Heart left ventricle (tissue), 16 donors: ENCODE measurements at regions not wholly inside any gene's neighbourhood (a gene's known extent, or its start where the extent isn't known, plus 50 kb on each side); places are given as distances from the start of the nearest gene placed in this dataset.
"Not testable (repeated sequence)": the region's sequence is repeated elsewhere in the genome, so short reads cannot be mapped to it uniquely, and the experiment has no call there.

Experiments
- ATAC-seq, 4 donors: fragments of 200-7000 bp; cut with Tn5 transposase; one replicate each; pipeline ENCODE4 v1.9.1; 2020 to 2022; ENCODE audit warnings: moderate library complexity in 4 of 4, mild to moderate bottlenecking in 3 of 4, moderate number of reproducible peaks in 1 of 4
- DNase-seq, 5 donors: peaks; one replicate each; pipeline ENCODE4 v3.0.0-alpha.2; 2020
- H3K27ac ChIP-seq, 12 donors: fragments of 200-600 bp; sonication (generic) in 4 of 12; one replicate each; pipeline versions ENCODE4 v1.5.0 to v1.8.0; 2016 to 2022; ENCODE audit warnings: mild to moderate bottlenecking in 2 of 12
- H3K27me3 ChIP-seq, 9 donors: fragments of 200-600 bp; sonication (generic) in 2 of 9; one replicate each; pipeline versions ENCODE4 v1.5.1 to v1.8.0; 2016 to 2022; ENCODE audit warnings: mild to moderate bottlenecking in 3 of 9
- H3K36me3 ChIP-seq, 9 donors: fragments of 200-600 bp; sonication (generic) in 2 of 9; one replicate each; pipeline versions ENCODE4 v1.5.0 to v1.8.0; 2018 to 2022; ENCODE audit warnings: mild to moderate bottlenecking in 2 of 9
- H3K4me1 ChIP-seq, 12 donors: fragments of 200-600 bp; sonication (generic) in 4 of 12; one replicate each; pipeline versions ENCODE4 v1.5.0 to v1.8.0; 2016 to 2022; ENCODE audit warnings: mild to moderate bottlenecking in 3 of 12
- H3K4me3 ChIP-seq, 12 donors: fragments of 200-600 bp; sonication (generic) in 4 of 12; one replicate each; pipeline versions ENCODE4 v1.5.0 to v1.8.0; 2017 to 2022; ENCODE audit warnings: mild to moderate bottlenecking in 9 of 12, moderate library complexity in 4 of 12
- H3K9me3 ChIP-seq, 12 donors: fragments of 200-600 bp; sonication (generic) in 4 of 12; one replicate each; pipeline versions ENCODE4 v1.5.0 to v1.8.0; 2016 to 2022; ENCODE audit warnings: mild to moderate bottlenecking in 1 of 12
- POLR2A ChIP-seq, 2 donors: fragments of 450-650 bp; IDR thresholded peaks; one replicate each; pipeline ENCODE4 v1.6.1; 2017; ENCODE audit warnings: antibody characterized with exemption in 2 of 2, mild to moderate bottlenecking in 2 of 2, moderate library complexity in 2 of 2
- WGBS, 4 donors: extraction: QIAGEN DNeasy Blood & Tissue Kit in 2 of 4; methylation state at CpG; one replicate each; pipeline versions ENCODE4 v1.1.5 to v1.1.7; 2013 to 2018; 5-methylcytosine and 5-hydroxymethylcytosine counted together
- intact Hi-C, 10 donors: fragments of 100-400 bp; cut with DNase I; formaldehyde crosslinking; loops; one replicate each; pipeline versions ENCODE4 v1.11.1 to v1.14.2; 2022
- TF ChIP-seq, protein P1 (sequence below), 12 donors: fragments of 200-600 bp; sonication (generic) in 4 of 12; IDR thresholded peaks; one replicate each; pipeline versions ENCODE4 v1.5.0 to v1.8.0; 2018 to 2022; ENCODE audit warnings: antibody characterized with exemption in 12 of 12, mild to moderate bottlenecking in 5 of 12
- donor health status: ischemic (EF 13 %, LVEDD 7.1; RV severe dilation, severe dysfunction).
- donor health status: healthy with polysubstance abuse.
- donor health status: DM: no; HTN: yes; CAD: no.
- donor health status: DM: no; HTN: no; CAD: no.
- donor health status: ischemic (EF 25% LVEDD 6.9; RV normal size, moderate dysfunction).
- donor health status: ischemic (EF 25% LVEDD 5.7; RV mildly dilated, moderate dysfunction).
- donor health status: healthy.
- donor health status: DM: yes; HTN: yes; CAD: no.
- donor health status: ischemic (EF 35%, LVEDD 5.7; RV mildly dilated, moderate dysfunction).
- donor health status: nonischemic (EF 11% LVEDD 7.7; RV severe dilation, severe dysfunction).
- donor health status: DM: yes; HTN: yes; CAD: no.
- donor health status: PGD.
- donor health status: ischemic (EF 29% LVEDD 5.4; RV normal size, mild dysfunction).
- donor health status: nonischemic (EF 23%, LVEDD 6.1; RV moderate dilation, normal function).

DNA sequence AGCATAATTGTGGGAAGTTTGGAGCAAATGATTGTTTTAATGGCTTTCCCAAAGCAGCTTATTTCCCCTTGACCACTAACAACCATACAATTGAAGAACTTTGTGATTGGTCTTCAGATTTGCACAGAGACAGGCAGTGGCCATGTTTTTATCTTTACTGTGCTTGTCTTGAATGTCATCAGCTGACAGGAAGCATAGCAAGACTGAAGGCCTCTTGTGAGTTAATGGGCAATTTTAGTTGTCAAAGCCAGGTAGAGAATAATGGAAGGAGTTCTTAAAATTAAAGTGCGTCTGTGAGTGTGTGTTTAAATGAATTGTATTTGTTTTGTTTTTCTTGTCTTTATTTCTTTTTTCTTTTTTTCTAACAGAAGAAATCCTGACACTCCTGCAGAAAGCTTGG lies 809.9 kb downstream of the TSN start:
- intact Hi-C loops, result no loop called here
- peaks cover 0 to 8% (median 0%) of the 10 kb centered on the region in 12 donors for H3K9me3 ChIP-seq
- 0 to 91% (median 68%) methylated on average over 1 of the region's 1 CpG for WGBS, 4 donors

GRCh38 chr2:122570641-122571040 lies 815.2 kb downstream of the TSN start:
- H3K27ac ChIP-seq, result no peak overlapping the region
- 87 to 93% (median 91%) methylated on average over 15 of the region's 15 CpGs for WGBS, 4 donors

More for the DNA sequence above, 809.9 kb downstream of the TSN start:
- H3K4me1 ChIP-seq, result no peaks in the 10 kb centered on the region
- H3K27me3 ChIP-seq, result no peaks in the 10 kb centered on the region
- DNase-seq (no peak), ATAC-seq (no peak)
- H3K4me3 ChIP-seq, result no peak overlapping the region
- no peak overlapping the region for H3K27ac ChIP-seq
- TF ChIP-seq POLR2A (IDR thresholded peaks at IDR 0.05), result no peak
- TF ChIP-seq, protein P1, sequence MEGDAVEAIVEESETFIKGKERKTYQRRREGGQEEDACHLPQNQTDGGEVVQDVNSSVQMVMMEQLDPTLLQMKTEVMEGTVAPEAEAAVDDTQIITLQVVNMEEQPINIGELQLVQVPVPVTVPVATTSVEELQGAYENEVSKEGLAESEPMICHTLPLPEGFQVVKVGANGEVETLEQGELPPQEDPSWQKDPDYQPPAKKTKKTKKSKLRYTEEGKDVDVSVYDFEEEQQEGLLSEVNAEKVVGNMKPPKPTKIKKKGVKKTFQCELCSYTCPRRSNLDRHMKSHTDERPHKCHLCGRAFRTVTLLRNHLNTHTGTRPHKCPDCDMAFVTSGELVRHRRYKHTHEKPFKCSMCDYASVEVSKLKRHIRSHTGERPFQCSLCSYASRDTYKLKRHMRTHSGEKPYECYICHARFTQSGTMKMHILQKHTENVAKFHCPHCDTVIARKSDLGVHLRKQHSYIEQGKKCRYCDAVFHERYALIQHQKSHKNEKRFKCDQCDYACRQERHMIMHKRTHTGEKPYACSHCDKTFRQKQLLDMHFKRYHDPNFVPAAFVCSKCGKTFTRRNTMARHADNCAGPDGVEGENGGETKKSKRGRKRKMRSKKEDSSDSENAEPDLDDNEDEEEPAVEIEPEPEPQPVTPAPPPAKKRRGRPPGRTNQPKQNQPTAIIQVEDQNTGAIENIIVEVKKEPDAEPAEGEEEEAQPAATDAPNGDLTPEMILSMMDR (IDR thresholded peaks at IDR 0.05), result no peak
- no peaks in the 10 kb centered on the region for H3K36me3 ChIP-seq

GRCh38 chr2:122571471-122571870 lies 816.0 kb downstream of the TSN start:
- H3K36me3 ChIP-seq, intact Hi-C loops, H3K4me3 ChIP-seq, H3K27ac ChIP-seq, H3K9me3 ChIP-seq, ATAC-seq, H3K27me3 ChIP-seq, DNase-seq, H3K4me1 ChIP-seq: not testable (repeated sequence)

More at GRCh38 chr2:122570641-122571040, 815.2 kb downstream of the TSN start:
- ATAC-seq, result no peak
- no peak for TF ChIP-seq POLR2A (IDR thresholded peaks at IDR 0.05)
- TF ChIP-seq, protein P1 (IDR thresholded peaks at IDR 0.05), result no peak
- Histone ChIP-seq H3K27me3 (no peaks in the 10 kb centered on the region), H3K4me3 (no peak overlapping the region), H3K36me3 (no peaks in the 10 kb centered on the region), H3K4me1 (no peaks in the 10 kb centered on the region), H3K9me3 (peaks cover 0 to 8% (median 0%) of the 10 kb centered on the region in 12 donors)
- intact Hi-C loops, result no loop called here
- no peak for DNase-seq

GRCh38 chr2:122575076-122575475 lies 819.6 kb downstream of the TSN start:
- DNase-seq (no peak), ATAC-seq (no peak)

More at GRCh38 chr2:122575076-122575475, 819.6 kb downstream of the TSN start:
- Histone ChIP-seq H3K27me3 (no peaks in the 10 kb centered on the region), H3K27ac (no peak overlapping the region), H3K9me3 (no peaks in the 10 kb centered on the region), H3K36me3 (no peaks in the 10 kb centered on the region), H3K4me1 (no peaks in the 10 kb centered on the region), H3K4me3 (no peak overlapping the region)
- intact Hi-C loops, result no loop called here
- TF ChIP-seq, protein P1 (IDR thresholded peaks at IDR 0.05), result no peak
- TF ChIP-seq POLR2A (IDR thresholded peaks at IDR 0.05), result no peak
